ENCODE measurements at regions not wholly inside any gene's neighbourhood (a gene's known extent, or its start where the extent isn't known, plus 50 kb on each side); places are given as distances from the start of the nearest gene placed in this dataset.

DNA sequence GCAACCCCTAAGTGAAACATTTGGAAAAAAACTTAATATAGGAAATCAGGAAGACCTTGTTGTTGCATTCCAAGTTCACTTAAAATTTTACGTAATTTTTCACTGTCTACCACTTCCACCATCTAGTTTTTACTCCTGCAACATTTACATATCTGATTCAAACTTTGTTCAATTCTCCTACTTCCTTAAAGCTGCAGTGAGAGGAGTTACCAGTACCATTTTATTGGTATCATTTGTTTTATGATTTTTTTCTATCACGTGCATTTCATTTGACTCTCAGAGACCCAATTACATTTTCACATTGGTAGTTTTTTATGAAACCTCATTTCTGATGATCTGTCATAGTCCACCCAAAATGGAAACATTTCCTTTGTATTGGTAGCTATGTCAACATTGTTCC is 284.9 kb upstream of the MDFIC2 start:
- TF ChIP-seq, protein P1, sequence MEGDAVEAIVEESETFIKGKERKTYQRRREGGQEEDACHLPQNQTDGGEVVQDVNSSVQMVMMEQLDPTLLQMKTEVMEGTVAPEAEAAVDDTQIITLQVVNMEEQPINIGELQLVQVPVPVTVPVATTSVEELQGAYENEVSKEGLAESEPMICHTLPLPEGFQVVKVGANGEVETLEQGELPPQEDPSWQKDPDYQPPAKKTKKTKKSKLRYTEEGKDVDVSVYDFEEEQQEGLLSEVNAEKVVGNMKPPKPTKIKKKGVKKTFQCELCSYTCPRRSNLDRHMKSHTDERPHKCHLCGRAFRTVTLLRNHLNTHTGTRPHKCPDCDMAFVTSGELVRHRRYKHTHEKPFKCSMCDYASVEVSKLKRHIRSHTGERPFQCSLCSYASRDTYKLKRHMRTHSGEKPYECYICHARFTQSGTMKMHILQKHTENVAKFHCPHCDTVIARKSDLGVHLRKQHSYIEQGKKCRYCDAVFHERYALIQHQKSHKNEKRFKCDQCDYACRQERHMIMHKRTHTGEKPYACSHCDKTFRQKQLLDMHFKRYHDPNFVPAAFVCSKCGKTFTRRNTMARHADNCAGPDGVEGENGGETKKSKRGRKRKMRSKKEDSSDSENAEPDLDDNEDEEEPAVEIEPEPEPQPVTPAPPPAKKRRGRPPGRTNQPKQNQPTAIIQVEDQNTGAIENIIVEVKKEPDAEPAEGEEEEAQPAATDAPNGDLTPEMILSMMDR (IDR thresholded peaks at IDR 0.05; ENCODE audit: low read depth, low read length) = no peak
- TF ChIP-seq POLR2A (IDR thresholded peaks at IDR 0.05; ENCODE audit: extremely low read depth, insufficient read length) = no peak

All from NB4 (cell line).